ENCODE measurements at regions not wholly inside any gene's neighbourhood (a gene's known extent, or its start where the extent isn't known, plus 50 kb on each side); places are given as distances from the start of the nearest gene placed in this dataset.

DNA sequence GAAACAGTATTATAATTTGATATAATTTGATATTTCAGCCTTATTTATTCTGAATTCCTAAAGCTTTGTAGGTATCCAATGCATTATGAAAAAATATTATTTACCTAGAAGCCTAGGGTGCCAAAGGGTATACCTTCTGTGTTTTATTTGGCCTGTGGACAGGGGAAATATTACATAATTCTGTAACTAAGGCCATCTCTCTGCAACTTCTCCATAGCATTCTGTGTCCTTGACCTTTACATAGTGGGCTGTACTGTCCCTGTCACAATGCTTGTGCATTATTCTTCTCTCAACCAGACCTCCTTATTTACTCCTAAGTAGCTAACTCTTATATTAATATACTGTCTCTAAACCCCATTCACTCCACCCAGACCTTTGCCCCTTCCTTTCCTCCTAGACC lies 57.0 kb upstream of the RANBP6 start:
- ATAC-seq (no peak), DNase-seq (ENCODE audit: low read depth in 1 of 2, low spot score in 1 of 2) (no peak), FAIRE-seq (no peak)
- Histone ChIP-seq H3K4me1 (no peaks in the 10 kb centered on the region), H3K9me3 (peaks cover 8% of the 10 kb centered on the region), H3K27ac (no peak overlapping the region), H3K4me2 (no peak overlapping the region), H3K4me3 (no peak overlapping the region)
- CTCF ChIA-PET, result interaction anchor here (0.6 to 5.9 kb wide), 4 partner anchors 14 to 234 kb away, joined by 3 to 36 read pairs (median 10); no protein-coding TSS in a partner anchor
- POLR2A ChIA-PET, result no interaction called here
- TF ChIP-seq MAFK (IDR thresholded peaks at IDR 0.05; ENCODE audit: partially characterized antibody) (no peak), EHF (CRISPR knock-in tag; IDR thresholded peaks at IDR 0.05) (no peak), ZFP36 (IDR thresholded peaks at IDR 0.05; ENCODE audit: borderline replicate concordance, partially characterized antibody) (no peak), BHLHE40 (IDR thresholded peaks at IDR 0.05; ENCODE audit: low read depth, low read length) (no peak), ELK1 (IDR thresholded peaks at IDR 0.05; ENCODE audit: low read depth, low read length) (no peak), CBX2 (IDR thresholded peaks at IDR 0.05; ENCODE audit: borderline replicate concordance, low read depth) (no peak), ZSCAN20 (CRISPR knock-in tag; IDR thresholded peaks at IDR 0.05) (no peak), RFX5 (IDR thresholded peaks at IDR 0.05) (no peak), FOSB (CRISPR knock-in tag; IDR thresholded peaks at IDR 0.05) (no peak), ESRRA (IDR thresholded peaks at IDR 0.05; ENCODE audit: borderline replicate concordance, low read length) (no peak), RNF2 (IDR thresholded peaks at IDR 0.05; ENCODE audit: borderline replicate concordance, low read depth) (no peak), MAX (IDR thresholded peaks at IDR 0.05) (no peak), MYC (IDR thresholded peaks at IDR 0.05; ENCODE audit: borderline replicate concordance, low read length) (no peak), CHD2 (IDR thresholded peaks at IDR 0.05; ENCODE audit: low read length, partially characterized antibody) (no peak), RAD21 (conservative IDR thresholded peaks at IDR 0.05 in 1 of 2, IDR thresholded peaks at IDR 0.05 in 1 of 2) (no peak)
- TF ChIP-seq, protein P1, sequence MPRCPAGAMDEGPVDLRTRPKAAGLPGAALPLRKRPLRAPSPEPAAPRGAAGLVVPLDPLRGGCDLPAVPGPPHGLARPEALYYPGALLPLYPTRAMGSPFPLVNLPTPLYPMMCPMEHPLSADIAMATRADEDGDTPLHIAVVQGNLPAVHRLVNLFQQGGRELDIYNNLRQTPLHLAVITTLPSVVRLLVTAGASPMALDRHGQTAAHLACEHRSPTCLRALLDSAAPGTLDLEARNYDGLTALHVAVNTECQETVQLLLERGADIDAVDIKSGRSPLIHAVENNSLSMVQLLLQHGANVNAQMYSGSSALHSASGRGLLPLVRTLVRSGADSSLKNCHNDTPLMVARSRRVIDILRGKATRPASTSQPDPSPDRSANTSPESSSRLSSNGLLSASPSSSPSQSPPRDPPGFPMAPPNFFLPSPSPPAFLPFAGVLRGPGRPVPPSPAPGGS (IDR thresholded peaks at IDR 0.05), result no peak

DNA sequence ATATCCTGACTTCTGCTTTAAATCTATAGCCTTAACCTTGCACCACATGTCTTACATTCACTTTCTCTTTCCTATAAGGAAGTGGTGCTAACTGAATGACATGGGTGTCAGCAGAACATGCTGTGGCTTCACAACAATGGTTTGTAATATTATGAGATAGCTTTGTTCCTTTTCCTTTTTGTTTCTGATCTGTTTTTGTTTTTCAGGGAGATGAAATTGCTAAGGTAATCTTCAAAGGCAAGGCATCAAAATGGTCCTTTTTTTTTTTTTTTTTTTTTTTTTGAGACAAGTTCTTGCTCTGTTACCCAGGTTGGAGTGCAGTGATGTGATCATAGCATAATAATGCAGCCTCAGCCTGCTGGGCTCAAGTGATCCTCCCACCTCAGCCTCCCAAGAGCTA lies 53.6 kb upstream of the RANBP6 start:
- FAIRE-seq (no peak), DNase-seq (ENCODE audit: low read depth in 1 of 2, low spot score in 1 of 2) (no peak), ATAC-seq (no peak)
- H3K4me3 ChIP-seq, result no peak overlapping the region
- peaks cover 8% of the 10 kb centered on the region for H3K9me3 ChIP-seq
- H3K27ac ChIP-seq, result no peak overlapping the region
- CTCF ChIA-PET, result interaction anchor here (2.1 to 5.9 kb wide), 3 partner anchors 13 to 237 kb away, joined by 6 to 36 read pairs (median 6); no protein-coding TSS in a partner anchor
- TF ChIP-seq NPAS2 (CRISPR knock-in tag; IDR thresholded peaks at IDR 0.05; ENCODE audit: borderline replicate concordance) (no peak), KDM1A (IDR thresholded peaks at IDR 0.05; ENCODE audit: low read depth) (no peak), HOXB5 (CRISPR knock-in tag; IDR thresholded peaks at IDR 0.05) (no peak), JUNB (IDR thresholded peaks at IDR 0.05) (no peak), ZC3H11A (IDR thresholded peaks at IDR 0.05) (no peak), POLR2AphosphoS2 (conservative IDR thresholded peaks at IDR 0.05; ENCODE audit: low read length) (no peak), CEBPB (IDR thresholded peaks at IDR 0.05) (no peak)
- no peak overlapping the region for H3K4me2 ChIP-seq
- H3K4me1 ChIP-seq, result no peaks in the 10 kb centered on the region
- POLR2A ChIA-PET, result no interaction called here

GRCh38 chr9:6067426-6067825 lies 52.0 kb upstream of the RANBP6 start:
- ATAC-seq (no peak), FAIRE-seq (no peak), DNase-seq (ENCODE audit: low read depth in 1 of 2, low spot score in 1 of 2) (no peak)
- Histone ChIP-seq H3K9me3 (peaks cover 11% of the 10 kb centered on the region), H3K4me3 (no peak overlapping the region), H3K27ac (no peak overlapping the region), H3K4me1 (no peaks in the 10 kb centered on the region), H3K4me2 (no peak overlapping the region)
- POLR2A ChIA-PET, result no interaction called here
- WGBS (ENCODE audit: missing lambda C conversion rate), result 68% methylated on average over 2 of the region's 2 CpGs
- CTCF ChIA-PET, result interaction anchor here (2.1 to 5.9 kb wide), 3 partner anchors 12 to 239 kb away, joined by 6 to 36 read pairs (median 6); no protein-coding TSS in a partner anchor
- no peak for TF ChIP-seq MAZ (IDR thresholded peaks at IDR 0.05; ENCODE audit: borderline replicate concordance, low read depth, low read length)
- TF ChIP-seq TP53 (CRISPR knock-in tag; IDR thresholded peaks at IDR 0.05), result no peak
- no peak for TF ChIP-seq CHD2 (IDR thresholded peaks at IDR 0.05; ENCODE audit: low read length, partially characterized antibody)
- no peak for TF ChIP-seq E2F6 (IDR thresholded peaks at IDR 0.05; ENCODE audit: borderline replicate concordance, low read depth)
- no peak for TF ChIP-seq RFX5 (IDR thresholded peaks at IDR 0.05)
- TF ChIP-seq FOSB (CRISPR knock-in tag; IDR thresholded peaks at IDR 0.05), result no peak
- TF ChIP-seq PHF8 (IDR thresholded peaks at IDR 0.05; ENCODE audit: borderline replicate concordance, low read depth), result no peak
- TF ChIP-seq CTCF (IDR thresholded peaks at IDR 0.05), result no peak
- TF ChIP-seq, protein P2, sequence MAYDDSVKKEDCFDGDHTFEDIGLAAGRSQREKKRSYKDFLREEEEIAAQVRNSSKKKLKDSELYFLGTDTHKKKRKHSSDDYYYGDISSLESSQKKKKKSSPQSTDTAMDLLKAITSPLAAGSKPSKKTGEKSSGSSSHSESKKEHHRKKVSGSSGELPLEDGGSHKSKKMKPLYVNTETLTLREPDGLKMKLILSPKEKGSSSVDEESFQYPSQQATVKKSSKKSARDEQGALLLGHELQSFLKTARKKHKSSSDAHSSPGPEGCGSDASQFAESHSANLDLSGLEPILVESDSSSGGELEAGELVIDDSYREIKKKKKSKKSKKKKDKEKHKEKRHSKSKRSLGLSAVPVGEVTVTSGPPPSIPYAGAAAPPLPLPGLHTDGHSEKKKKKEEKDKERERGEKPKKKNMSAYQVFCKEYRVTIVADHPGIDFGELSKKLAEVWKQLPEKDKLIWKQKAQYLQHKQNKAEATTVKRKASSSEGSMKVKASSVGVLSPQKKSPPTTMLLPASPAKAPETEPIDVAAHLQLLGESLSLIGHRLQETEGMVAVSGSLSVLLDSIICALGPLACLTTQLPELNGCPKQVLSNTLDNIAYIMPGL (CRISPR knock-in tag; IDR thresholded peaks at IDR 0.05; ENCODE audit: borderline replicate concordance), result no peak
- no peak for TF ChIP-seq KDM5A (IDR thresholded peaks at IDR 0.05)
